Small intestine (tissue), 7 donors: ENCODE measurements at regions not wholly inside any gene's neighbourhood (a gene's known extent, or its start where the extent isn't known, plus 50 kb on each side); places are given as distances from the start of the nearest gene placed in this dataset.

Experiments
- DNase-seq, 2 donors: peaks; one replicate each; pipeline versions ENCODE4 v3.0.0 to v3.0.0-alpha.2; 2013
- FAIRE-seq: peaks from 2 replicates; lab custom pipeline; 2012; peaks lifted over from hg19 to GRCh38; lab: Jason Lieb, UNC
- H3K27ac ChIP-seq, 3 donors: one replicate each; pipeline ENCODE4 v1.5.1; 2013; ENCODE audit warnings: low read length in 2 of 3, mild to moderate bottlenecking in 2 of 3, control low read depth in 1 of 3, inconsistent platforms in 1 of 3, low read depth in 1 of 3, moderate library complexity in 1 of 3
- H3K27me3 ChIP-seq, 3 donors: one replicate each; pipeline ENCODE4 v1.6.1; 2013; ENCODE audit warnings: low read length in 3 of 3, inconsistent platforms in 1 of 3; ENCODE audit not compliant: control insufficient read depth in 3 of 3, insufficient read depth in 3 of 3
- H3K36me3 ChIP-seq, 3 donors: one replicate each; pipeline ENCODE4 v1.6.1; 2013; ENCODE audit warnings: low read length in 3 of 3, inconsistent platforms in 1 of 3, low read depth in 1 of 3, mild to moderate bottlenecking in 1 of 3, moderate library complexity in 1 of 3; ENCODE audit not compliant: control insufficient read depth in 3 of 3, insufficient read depth in 2 of 3
- H3K4me1 ChIP-seq, 3 donors: one replicate each; pipeline ENCODE4 v1.6.1; 2013; ENCODE audit warnings: low read length in 2 of 3, inconsistent platforms in 1 of 3, low read depth in 1 of 3, mild to moderate bottlenecking in 1 of 3, moderate library complexity in 1 of 3; ENCODE audit not compliant: control insufficient read depth in 3 of 3, insufficient read depth in 2 of 3
- H3K4me3 ChIP-seq, 3 donors: one replicate each; pipeline ENCODE4 v1.5.1; 2013; ENCODE audit warnings: low read length in 3 of 3, control low read depth in 1 of 3, inconsistent platforms in 1 of 3, low read depth in 1 of 3, mild to moderate bottlenecking in 1 of 3, moderate library complexity in 1 of 3
- H3K9me3 ChIP-seq, 2 donors: one replicate each; pipeline ENCODE4 v1.6.1; 2013; ENCODE audit warnings: low read depth in 1 of 2, low read length in 1 of 2; ENCODE audit not compliant: control insufficient read depth in 2 of 2, insufficient read depth in 1 of 2
- WGBS, 3 donors: extraction: QIAGEN DNeasy Blood & Tissue Kit; methylation state at CpG; one replicate each; pipeline ENCODE4 v1.1.7; 2013; 5-methylcytosine and 5-hydroxymethylcytosine counted together
- donor health status: healthy with polysubstance abuse.
- donor health status: control.
- donor health status: control.
- donor health status: Bipolar disorder and iron deficiency.
- donor health status: healthy.

DNA sequence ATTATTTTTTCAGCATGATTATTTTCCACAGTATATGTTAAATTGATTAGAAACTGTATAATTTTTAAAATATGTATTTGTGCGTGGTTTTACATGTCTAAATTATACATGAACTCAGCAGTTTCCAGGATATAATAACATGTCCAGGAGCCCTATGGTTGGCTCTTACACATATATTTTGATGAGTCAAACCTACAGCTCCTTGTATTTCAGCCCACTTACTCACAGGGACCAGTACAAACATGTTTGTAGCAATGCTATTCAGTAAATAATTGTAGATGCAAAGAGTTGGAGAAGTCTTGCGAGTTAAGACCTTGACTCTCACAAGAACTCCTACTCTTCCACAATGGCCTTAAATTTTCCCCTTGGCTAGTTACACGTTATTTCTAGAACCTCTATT, 107.2 kb upstream of the SASH1 start:
- H3K4me1 ChIP-seq = no peaks in the 10 kb centered on the region
- H3K9me3 ChIP-seq = no peaks in the 10 kb centered on the region
- WGBS, 3 donors = 87 to 93% (median 89%) methylated on average over 3 of the region's 3 CpGs
- FAIRE-seq (no peak), DNase-seq (no peak)
- no peak overlapping the region for H3K4me3 ChIP-seq
- H3K36me3 ChIP-seq = no peaks in the 10 kb centered on the region
- no peaks in the 10 kb centered on the region for H3K27me3 ChIP-seq
- H3K27ac ChIP-seq = no peak overlapping the region

DNA sequence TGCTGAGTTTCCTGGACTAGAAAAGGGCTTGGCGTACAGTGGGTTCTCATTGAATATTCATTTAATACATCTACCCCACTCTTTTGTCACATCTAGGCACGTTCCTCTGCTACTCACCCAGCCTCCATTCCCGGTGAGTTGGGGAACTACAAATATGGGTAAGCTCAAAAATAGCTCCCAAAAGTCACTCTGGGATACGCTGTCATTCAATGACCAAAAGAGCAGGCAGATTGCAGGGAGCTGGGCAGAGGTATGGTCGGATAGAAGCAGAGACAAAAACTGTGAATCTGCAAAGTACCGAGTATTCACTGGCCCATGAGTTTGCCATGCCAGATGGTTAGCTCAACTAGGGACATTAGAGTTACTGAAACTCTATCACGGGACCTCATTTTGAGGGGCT, 103.9 kb upstream of the SASH1 start:
- Histone ChIP-seq H3K4me1 (peaks cover 0 to 2% (median 0%) of the 10 kb centered on the region in 3 donors), H3K27ac (no peak overlapping the region), H3K4me3 (no peak overlapping the region), H3K27me3 (no peaks in the 10 kb centered on the region), H3K36me3 (no peaks in the 10 kb centered on the region), H3K9me3 (no peaks in the 10 kb centered on the region)
- no peak for DNase-seq
- no peak for FAIRE-seq
- WGBS, 3 donors = 86 to 88% (median 87%) methylated on average over 7 of the region's 7 CpGs

DNA sequence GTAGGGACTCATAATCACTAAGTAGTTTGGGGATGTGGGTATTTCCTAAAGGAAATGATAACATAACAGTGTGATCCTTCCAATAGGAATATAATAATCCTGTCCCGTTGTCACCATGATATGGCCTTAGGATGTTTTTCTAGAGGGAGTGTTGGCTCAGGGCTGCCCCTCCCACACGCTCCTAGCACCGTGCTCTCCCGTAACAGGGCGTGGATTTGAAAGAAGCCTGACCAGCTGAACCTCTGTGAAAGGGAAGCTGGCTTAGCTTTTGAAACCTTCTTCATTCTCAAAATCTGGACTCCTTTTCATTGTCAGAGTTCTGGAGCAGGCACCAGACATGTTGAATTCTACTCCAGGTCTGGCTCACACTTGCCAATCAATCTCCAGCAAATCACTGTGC, 103.4 kb upstream of the SASH1 start:
- no peaks in the 10 kb centered on the region for H3K9me3 ChIP-seq
- no peak overlapping the region for H3K27ac ChIP-seq
- FAIRE-seq (no peak), DNase-seq (peak in 1 of 2 donors; percentile 53)
- no peaks in the 10 kb centered on the region for H3K27me3 ChIP-seq
- no peak overlapping the region for H3K4me3 ChIP-seq
- WGBS, 3 donors = 26 to 57% (median 32%) methylated on average over 5 of the region's 5 CpGs
- peaks cover 0 to 2% (median 0%) of the 10 kb centered on the region in 3 donors for H3K4me1 ChIP-seq
- H3K36me3 ChIP-seq = no peaks in the 10 kb centered on the region

DNA sequence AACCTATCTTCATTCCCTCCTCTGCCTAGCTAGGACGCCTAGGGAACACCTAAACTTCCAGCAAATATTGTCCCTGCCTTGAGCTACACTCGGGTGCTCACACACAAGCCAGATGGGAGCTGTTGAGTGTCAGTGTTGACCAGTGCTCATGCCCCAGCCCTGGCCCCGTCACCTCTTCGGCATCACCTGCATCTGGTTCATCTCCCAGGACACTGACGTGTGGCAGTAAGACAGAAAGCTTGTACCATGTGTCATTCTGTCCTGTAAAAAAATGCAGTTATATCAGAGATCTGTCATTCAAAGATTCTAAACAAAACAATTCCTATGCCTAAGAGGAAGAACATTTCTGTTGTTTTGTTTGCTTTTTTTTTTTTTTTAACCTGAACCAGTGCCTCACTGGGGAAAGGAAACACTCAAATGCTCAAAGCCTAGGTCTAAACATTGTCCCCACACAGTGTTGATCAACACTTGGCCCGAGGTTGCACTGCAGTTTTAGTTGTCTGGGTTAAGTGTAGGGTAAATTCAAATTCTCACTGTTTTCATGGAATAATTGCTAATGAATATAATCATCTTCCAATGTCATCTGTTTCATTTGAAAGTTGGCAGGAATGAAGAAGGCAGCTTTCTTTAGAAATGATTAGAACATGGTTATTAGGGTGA, 102.7 kb upstream of the SASH1 start:
- DNase-seq (no peak), FAIRE-seq (no peak)
- 74 to 82% (median 79%) methylated on average over 6 of the region's 6 CpGs for WGBS, 3 donors
- Histone ChIP-seq H3K9me3 (no peaks in the 10 kb centered on the region), H3K36me3 (no peaks in the 10 kb centered on the region), H3K4me1 (peaks cover 0 to 2% (median 0%) of the 10 kb centered on the region in 3 donors), H3K4me3 (no peak overlapping the region), H3K27ac (peak overlapping the region in 1 of 3 donors; percentile 26), H3K27me3 (no peaks in the 10 kb centered on the region)

DNA sequence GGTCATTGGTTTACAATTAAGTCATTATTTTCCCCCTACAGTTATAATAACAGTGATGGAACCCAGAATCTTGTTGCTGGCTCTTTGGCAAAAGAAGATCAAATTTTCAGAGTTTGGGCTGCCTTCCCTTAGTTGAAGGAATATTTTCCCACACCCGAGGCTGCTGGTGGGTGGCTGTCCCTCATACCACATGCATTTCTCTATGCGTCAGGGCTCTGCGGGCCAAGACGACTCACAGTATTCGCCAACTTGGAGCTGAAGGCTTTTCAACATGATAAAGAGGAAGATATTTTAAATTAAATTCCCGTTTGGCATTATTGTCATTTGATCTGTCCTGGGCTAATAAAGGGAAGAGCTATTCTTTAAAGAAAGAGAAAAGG, 102.2 kb upstream of the SASH1 start:
- H3K36me3 ChIP-seq = no peaks in the 10 kb centered on the region
- peaks cover 0 to 2% (median 0%) of the 10 kb centered on the region in 3 donors for H3K4me1 ChIP-seq
- no peaks in the 10 kb centered on the region for H3K9me3 ChIP-seq
- FAIRE-seq (no peak), DNase-seq (no peak)
- 62 to 94% (median 87%) methylated on average over 6 of the region's 6 CpGs for WGBS, 3 donors
- peak overlapping the region in 1 of 3 donors; percentile 46 for H3K27ac ChIP-seq
- H3K4me3 ChIP-seq = no peak overlapping the region
- no peaks in the 10 kb centered on the region for H3K27me3 ChIP-seq

DNA sequence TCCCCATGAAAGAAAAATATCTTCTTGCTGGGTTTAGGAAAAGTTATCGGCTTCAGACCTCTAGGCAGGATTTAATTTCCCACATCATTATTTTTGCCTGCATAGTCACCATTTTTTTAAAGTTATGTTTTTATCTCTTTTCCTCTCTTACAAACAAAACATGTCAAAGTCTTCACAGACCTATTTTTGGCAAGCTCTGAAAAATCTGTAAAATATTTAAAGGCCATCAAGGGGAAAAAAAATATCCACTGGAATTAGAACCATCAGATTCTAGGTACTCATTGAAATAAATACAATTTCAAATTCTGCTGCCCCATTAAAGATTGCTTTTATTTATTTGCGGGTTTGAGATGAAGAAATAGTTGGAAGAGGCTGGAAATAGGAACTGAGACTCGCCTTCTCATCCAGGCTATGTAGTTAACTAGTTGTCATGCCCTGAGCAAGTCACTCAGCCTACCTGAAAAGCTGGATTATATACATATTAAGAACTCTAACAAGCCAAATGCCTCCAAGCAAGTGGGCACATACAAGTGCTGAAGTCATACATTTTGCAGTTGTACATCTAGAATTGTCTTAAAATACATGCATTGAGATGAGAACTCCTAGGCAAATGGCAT, 101.7 kb upstream of the SASH1 start:
- no peak for FAIRE-seq
- Histone ChIP-seq H3K4me1 (peaks cover 0 to 2% (median 0%) of the 10 kb centered on the region in 3 donors), H3K36me3 (no peaks in the 10 kb centered on the region), H3K27ac (no peak overlapping the region), H3K27me3 (no peaks in the 10 kb centered on the region), H3K9me3 (no peaks in the 10 kb centered on the region), H3K4me3 (no peak overlapping the region)
- no peak for DNase-seq
- WGBS, 3 donors = 67 to 85% (median 84%) methylated on average over 3 of the region's 3 CpGs

DNA sequence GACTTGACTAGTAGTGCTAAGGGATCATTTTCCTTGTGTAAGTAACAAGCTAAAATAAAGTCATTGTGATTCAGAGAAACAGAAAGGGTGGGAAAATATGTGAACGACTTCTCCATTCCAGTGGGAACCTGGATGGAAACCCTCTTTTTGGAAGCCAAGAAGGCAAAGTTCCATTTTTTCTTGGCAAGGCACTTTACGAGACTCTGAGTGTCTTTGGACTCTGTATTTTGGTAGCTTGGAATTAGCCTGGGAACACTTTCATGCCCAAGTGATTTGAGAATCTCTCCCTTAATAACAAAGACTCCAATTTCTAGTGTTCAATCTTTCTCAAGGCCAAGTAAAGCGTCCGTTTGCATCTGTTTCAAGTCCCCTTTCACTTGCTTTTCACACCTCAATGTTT, 100.5 kb upstream of the SASH1 start:
- no peaks in the 10 kb centered on the region for H3K9me3 ChIP-seq
- DNase-seq (no peak), FAIRE-seq (no peak)
- WGBS, 3 donors = 55 to 63% (median 61%) methylated on average over 4 of the region's 4 CpGs
- no peak overlapping the region for H3K4me3 ChIP-seq
- H3K4me1 ChIP-seq = peaks cover 0 to 2% (median 0%) of the 10 kb centered on the region in 3 donors
- H3K27me3 ChIP-seq = no peaks in the 10 kb centered on the region
- H3K36me3 ChIP-seq = no peaks in the 10 kb centered on the region
- no peak overlapping the region for H3K27ac ChIP-seq

DNA sequence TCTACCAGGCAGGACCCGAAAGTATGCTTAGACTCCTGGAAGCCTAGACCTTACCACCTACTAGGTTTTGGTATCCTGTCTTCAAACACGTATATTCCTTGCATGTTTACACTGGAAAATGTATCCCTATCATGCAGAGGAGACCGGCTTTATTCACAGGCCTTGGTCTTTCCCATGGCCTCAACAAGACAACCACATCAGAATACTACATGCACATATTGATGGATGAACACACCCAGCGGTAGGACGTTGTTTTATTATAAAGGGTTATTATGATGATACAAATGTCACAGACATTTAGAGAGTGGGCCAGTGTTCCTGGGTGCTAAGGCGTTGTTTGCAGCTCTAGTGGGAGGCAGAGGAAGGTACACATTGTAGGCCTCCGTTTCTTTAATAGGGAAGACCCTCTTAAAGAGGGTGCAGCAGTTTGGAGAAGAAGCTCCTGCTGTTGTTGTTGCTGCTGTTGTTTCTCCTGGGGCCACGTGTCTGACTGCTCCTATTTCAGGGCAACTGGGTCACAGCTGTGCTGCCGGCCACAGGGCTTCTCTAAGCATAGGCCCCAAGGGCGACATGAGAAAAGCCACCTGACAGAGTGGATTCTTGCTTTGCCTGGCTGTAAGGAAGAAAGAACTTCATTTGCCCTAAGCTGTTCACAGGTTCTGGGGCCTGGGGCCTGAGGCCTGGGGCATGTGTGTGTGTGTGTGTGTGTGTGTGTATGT, 98.3 kb upstream of the SASH1 start:
- Histone ChIP-seq H3K4me1 (peaks cover 0 to 2% (median 0%) of the 10 kb centered on the region in 3 donors), H3K27ac (no peak overlapping the region), H3K27me3 (no peaks in the 10 kb centered on the region), H3K9me3 (no peaks in the 10 kb centered on the region), H3K4me3 (no peak overlapping the region), H3K36me3 (no peaks in the 10 kb centered on the region)
- WGBS, 3 donors = 77 to 92% (median 77%) methylated on average over 10 of the region's 10 CpGs
- DNase-seq (no peak), FAIRE-seq (no peak)
